Chondrocyte (in vitro differentiated cells): ENCODE measurements at regions not wholly inside any gene's neighbourhood (a gene's known extent, or its start where the extent isn't known, plus 50 kb on each side); places are given as distances from the start of the nearest gene placed in this dataset.
"Not testable (repeated sequence)": the region's sequence is repeated elsewhere in the genome, so short reads cannot be mapped to it uniquely, and the experiment has no call there.

Experiments used
- DNase-seq: peaks from one replicate; pipeline ENCODE4 v3.0.0; 2021; ENCODE audit warnings: mixed read lengths, low spot score
- H3K27ac Mint-ChIP-seq: one replicate; pipeline ENCODE4 v1.8.0; 2021; ENCODE audit warnings: mild to moderate bottlenecking, moderate library complexity, mixed read lengths; ENCODE audit not compliant: unreplicated experiment
- H3K27me3 Mint-ChIP-seq: 2 replicates; pipeline ENCODE4 v1.8.0; 2021; ENCODE audit warnings: low read depth, mixed read lengths
- H3K36me3 Mint-ChIP-seq: 2 replicates; pipeline ENCODE4 v1.8.0; 2021; ENCODE audit warnings: low read depth, mixed read lengths
- H3K4me1 Mint-ChIP-seq: 2 replicates; pipeline ENCODE4 v1.8.0; 2021; ENCODE audit warnings: low read depth, mild to moderate bottlenecking, mixed read lengths
- H3K4me3 Mint-ChIP-seq: one replicate; pipeline ENCODE4 v1.8.0; 2021; ENCODE audit warnings: mild to moderate bottlenecking, moderate library complexity, mixed read lengths; ENCODE audit not compliant: unreplicated experiment
- H3K9me3 Mint-ChIP-seq: 2 replicates; pipeline ENCODE4 v1.8.0; 2021; ENCODE audit warnings: low read depth, mixed read lengths
- CTCF ChIP-seq: fragments of 200-600 bp; sonication (generic); IDR thresholded peaks from 2 replicates; pipeline ENCODE4 v1.5.0; 2021; ENCODE audit warnings: antibody characterized with exemption, mild to moderate bottlenecking, moderate library complexity

GRCh38 chr4:18171896-18172295 lies 150.3 kb upstream of the LCORL start:
- TF ChIP-seq CTCF = no peak
- Mint-ChIP-seq H3K27me3 (peaks cover 7% of the 10 kb centered on the region), H3K27ac (no peak overlapping the region), H3K36me3 (no peaks in the 10 kb centered on the region), H3K4me1 (no peaks in the 10 kb centered on the region), H3K9me3 (peaks cover 4% of the 10 kb centered on the region), H3K4me3 (no peak overlapping the region)
- no peak for DNase-seq

GRCh38 chr4:18167831-18168230 lies 146.3 kb upstream of the LCORL start:
- Mint-ChIP-seq H3K36me3 (no peaks in the 10 kb centered on the region), H3K9me3 (peaks cover 9% of the 10 kb centered on the region), H3K27me3 (peaks cover 7% of the 10 kb centered on the region), H3K4me1 (no peaks in the 10 kb centered on the region), H3K27ac (no peak overlapping the region), H3K4me3 (no peak overlapping the region)
- DNase-seq = no peak
- no peak for TF ChIP-seq CTCF

GRCh38 chr4:18166925-18167324 lies 145.4 kb upstream of the LCORL start:
- H3K4me3 Mint-ChIP-seq = no peak overlapping the region
- no peaks in the 10 kb centered on the region for H3K36me3 Mint-ChIP-seq
- no peak overlapping the region for H3K27ac Mint-ChIP-seq
- DNase-seq = no peak
- peaks cover 11% of the 10 kb centered on the region for H3K9me3 Mint-ChIP-seq
- TF ChIP-seq CTCF = no peak
- H3K4me1 Mint-ChIP-seq = no peaks in the 10 kb centered on the region
- peaks cover 7% of the 10 kb centered on the region for H3K27me3 Mint-ChIP-seq

GRCh38 chr4:18162453-18162852 lies 140.9 kb upstream of the LCORL start:
- H3K36me3 Mint-ChIP-seq = no peaks in the 10 kb centered on the region
- TF ChIP-seq CTCF = no peak
- no peaks in the 10 kb centered on the region for H3K4me1 Mint-ChIP-seq
- H3K4me3 Mint-ChIP-seq = no peak overlapping the region
- peaks cover 13% of the 10 kb centered on the region for H3K9me3 Mint-ChIP-seq
- DNase-seq = no peak
- no peak overlapping the region for H3K27ac Mint-ChIP-seq
- peaks cover 4% of the 10 kb centered on the region for H3K27me3 Mint-ChIP-seq

GRCh38 chr4:18159117-18159912 lies 137.8 kb upstream of the LCORL start:
- H3K27ac Mint-ChIP-seq, H3K36me3 Mint-ChIP-seq, H3K4me1 Mint-ChIP-seq, H3K4me3 Mint-ChIP-seq, H3K27me3 Mint-ChIP-seq, DNase-seq: not testable (repeated sequence)
- H3K9me3 Mint-ChIP-seq = peaks cover 16% of the 10 kb centered on the region
